Kidney epithelial cell (primary cell): ENCODE measurements at regions not wholly inside any gene's neighbourhood (a gene's known extent, or its start where the extent isn't known, plus 50 kb on each side); places are given as distances from the start of the nearest gene placed in this dataset.
A peak's percentile ranks its signal among the peaks of the same experiment; 100 is the strongest.

Source experiments
- DNase-seq: peaks from one replicate; pipeline ENCODE4 v3.0.0-alpha.2; 2010; ENCODE audit warnings: low read depth
- H3K27me3 ChIP-seq: 2 replicates; pipeline ENCODE4 v1.6.0; 2011; ENCODE audit warnings: low read length; ENCODE audit not compliant: control insufficient read depth, insufficient read depth
- H3K36me3 ChIP-seq: 2 replicates; pipeline ENCODE4 v1.5.1; 2011; ENCODE audit warnings: low read length; ENCODE audit not compliant: control insufficient read depth, insufficient read depth
- H3K4me3 ChIP-seq: 2 replicates; pipeline ENCODE4 v1.5.1; 2011; ENCODE audit warnings: low read depth, mild to moderate bottlenecking, control low read depth, low read length
- TF ChIP-seq, protein P1 (sequence below): IDR thresholded peaks from 2 replicates; pipeline ENCODE4 v1.5.1; 2011; ENCODE audit warnings: mild to moderate bottlenecking, moderate library complexity, low read length, control low read depth, inconsistent platforms; ENCODE audit not compliant: insufficient read depth, poor library complexity, severe bottlenecking

DNA sequence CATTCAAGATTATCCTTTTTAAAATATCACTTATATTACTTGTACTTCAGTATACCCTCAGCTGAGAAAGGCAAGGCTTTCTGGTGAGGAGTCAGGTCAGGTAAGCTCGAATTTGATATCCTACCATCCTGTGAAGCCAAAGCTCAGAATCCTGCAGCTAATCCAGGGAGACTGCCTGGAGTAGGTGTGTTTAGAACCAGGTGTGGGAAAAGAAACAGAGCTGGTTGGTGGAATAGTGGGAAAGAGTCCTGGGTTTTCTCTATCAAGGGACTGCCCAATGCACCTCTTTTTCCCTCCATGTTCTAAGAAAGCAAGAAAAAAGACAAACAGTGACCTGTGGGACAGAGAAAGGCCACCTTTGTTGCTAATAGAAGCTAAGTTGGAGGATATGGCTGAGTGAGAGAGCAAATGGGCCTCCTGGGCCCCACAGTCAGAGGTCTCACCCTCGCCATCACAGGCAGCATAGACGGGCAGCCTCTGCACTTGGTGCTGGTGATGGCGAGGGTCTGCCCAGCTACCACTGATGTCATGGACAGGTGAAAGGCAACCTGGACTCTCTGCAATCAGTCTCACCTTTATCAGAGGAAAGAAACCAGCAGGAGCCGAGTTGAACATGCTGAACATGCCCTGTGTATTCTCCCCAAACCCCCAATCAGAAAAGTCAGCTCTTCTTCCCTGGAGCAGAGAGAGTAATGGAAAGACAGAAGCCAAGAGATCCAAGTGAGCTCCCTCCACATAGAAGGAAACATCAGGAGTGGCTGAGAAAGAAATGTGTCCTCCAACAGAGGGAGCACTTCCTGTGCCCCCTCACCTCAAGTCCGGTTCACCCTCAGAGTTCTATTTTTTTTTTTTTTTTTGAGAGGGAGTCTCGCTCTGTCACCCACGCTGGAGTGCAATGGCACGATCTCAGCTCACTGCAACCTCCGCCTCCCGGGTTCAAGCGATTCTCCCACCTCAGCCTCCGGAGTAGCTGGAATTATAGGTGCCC, 491.3 kb downstream of the BUD13 start:
- DNase-seq, result no peak
- H3K4me3 ChIP-seq, result no peak overlapping the region
- peaks cover 4% of the 10 kb centered on the region for H3K27me3 ChIP-seq
- TF ChIP-seq, protein P1, sequence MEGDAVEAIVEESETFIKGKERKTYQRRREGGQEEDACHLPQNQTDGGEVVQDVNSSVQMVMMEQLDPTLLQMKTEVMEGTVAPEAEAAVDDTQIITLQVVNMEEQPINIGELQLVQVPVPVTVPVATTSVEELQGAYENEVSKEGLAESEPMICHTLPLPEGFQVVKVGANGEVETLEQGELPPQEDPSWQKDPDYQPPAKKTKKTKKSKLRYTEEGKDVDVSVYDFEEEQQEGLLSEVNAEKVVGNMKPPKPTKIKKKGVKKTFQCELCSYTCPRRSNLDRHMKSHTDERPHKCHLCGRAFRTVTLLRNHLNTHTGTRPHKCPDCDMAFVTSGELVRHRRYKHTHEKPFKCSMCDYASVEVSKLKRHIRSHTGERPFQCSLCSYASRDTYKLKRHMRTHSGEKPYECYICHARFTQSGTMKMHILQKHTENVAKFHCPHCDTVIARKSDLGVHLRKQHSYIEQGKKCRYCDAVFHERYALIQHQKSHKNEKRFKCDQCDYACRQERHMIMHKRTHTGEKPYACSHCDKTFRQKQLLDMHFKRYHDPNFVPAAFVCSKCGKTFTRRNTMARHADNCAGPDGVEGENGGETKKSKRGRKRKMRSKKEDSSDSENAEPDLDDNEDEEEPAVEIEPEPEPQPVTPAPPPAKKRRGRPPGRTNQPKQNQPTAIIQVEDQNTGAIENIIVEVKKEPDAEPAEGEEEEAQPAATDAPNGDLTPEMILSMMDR, result no peak
- no peaks in the 10 kb centered on the region for H3K36me3 ChIP-seq

DNA sequence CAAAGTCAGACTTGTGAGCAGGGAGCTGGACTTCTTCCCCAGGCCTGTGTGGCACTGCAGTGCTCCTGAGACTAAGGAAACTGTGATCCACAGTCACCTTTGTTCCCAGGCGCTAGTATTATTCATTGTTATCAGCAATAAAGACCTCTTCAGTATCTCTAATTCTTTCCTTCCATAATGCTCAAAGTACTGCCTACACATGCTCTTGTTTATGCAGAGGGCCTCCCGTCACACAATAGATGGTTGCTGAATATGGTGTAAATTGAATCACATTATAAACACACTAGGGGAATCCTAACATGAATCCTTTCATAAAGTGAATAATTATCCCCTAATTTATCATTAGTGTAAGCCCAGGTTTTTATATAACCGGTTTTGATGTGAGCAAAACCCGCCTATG, 493.3 kb downstream of the BUD13 start:
- no peak for DNase-seq

DNA sequence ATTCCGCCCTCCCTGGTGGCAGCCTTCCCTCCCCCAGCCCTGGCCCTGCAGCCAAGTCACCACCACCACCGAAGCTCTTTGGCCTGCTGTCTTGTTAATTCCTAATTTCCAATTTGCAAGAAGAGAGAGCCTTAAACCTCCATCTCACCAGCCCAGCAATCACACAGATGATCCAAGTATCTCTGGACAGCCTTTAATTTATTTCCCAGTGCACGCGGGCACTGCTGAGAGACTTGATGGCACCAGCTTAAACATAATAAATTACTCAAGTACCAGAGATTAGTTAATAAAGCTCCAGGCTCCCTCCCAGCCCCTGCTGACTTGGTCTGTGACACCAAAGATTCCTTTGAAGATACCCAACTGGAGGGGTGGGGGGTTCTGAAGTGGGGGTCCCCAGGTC, 494.7 kb downstream of the BUD13 start:
- TF ChIP-seq, protein P1, result no peak
- H3K27me3 ChIP-seq, result peaks cover 12% of the 10 kb centered on the region
- no peak overlapping the region for H3K4me3 ChIP-seq
- H3K36me3 ChIP-seq, result no peaks in the 10 kb centered on the region
- DNase-seq, result no peak

More for the DNA sequence above, 493.3 kb downstream of the BUD13 start:
- TF ChIP-seq, protein P1, result no peak
- H3K36me3 ChIP-seq, result no peaks in the 10 kb centered on the region
- H3K4me3 ChIP-seq, result no peak overlapping the region
- H3K27me3 ChIP-seq, result peaks cover 4% of the 10 kb centered on the region

DNA sequence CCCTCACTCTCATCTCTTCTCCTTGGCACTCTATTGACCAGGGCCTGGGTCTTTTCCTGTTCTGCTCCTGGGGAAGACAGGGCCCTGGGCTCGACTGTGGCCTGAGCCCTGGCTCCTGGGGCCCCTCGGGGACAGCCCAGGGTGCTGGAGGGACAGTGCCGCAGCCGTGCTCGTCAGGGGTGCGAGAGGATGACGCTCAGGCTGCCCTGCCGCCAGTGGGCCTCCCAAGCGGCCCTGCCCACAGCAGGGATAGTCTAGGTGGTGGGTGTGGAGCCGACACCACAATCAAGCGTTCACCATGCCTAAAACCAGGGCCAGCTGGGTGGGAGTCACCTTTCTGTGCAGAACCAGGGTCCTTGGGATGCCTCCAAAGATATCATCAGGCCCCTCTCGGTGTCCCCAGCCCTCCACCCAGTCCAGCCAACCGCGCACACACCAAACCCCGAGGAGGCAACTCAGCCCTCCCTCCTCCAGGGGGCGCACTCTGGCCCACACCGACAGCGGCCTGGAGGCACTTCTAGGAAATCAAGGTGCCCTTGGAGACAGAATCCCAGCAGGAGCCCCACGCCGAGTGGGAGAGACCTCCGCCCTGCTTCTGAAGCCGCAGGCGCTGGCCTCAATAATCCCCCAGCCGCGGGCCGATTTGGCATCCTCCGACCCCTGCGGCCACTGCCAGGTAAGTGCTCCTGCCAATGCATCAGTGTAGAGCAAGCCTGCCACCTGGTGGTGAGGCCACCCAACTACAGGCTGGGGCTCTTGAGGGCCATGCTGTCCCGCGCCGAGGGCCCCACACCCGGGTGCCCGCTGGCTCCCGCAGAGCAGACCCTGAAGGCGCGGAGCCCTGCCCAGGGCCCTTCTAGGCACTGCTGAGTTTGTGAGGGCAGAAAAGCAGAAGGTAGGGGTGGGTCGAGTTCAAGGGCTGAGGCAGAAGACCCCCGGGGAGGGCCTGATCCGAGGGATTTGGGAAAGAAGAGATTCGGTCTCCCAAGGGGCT, 496.4 kb downstream of the BUD13 start:
- peaks cover 18% of the 10 kb centered on the region for H3K27me3 ChIP-seq
- H3K4me3 ChIP-seq, result peak overlapping the region; percentile 34
- DNase-seq, result peak; percentile 18
- TF ChIP-seq, protein P1, result peak; percentile 84
- H3K36me3 ChIP-seq, result no peaks in the 10 kb centered on the region

DNA sequence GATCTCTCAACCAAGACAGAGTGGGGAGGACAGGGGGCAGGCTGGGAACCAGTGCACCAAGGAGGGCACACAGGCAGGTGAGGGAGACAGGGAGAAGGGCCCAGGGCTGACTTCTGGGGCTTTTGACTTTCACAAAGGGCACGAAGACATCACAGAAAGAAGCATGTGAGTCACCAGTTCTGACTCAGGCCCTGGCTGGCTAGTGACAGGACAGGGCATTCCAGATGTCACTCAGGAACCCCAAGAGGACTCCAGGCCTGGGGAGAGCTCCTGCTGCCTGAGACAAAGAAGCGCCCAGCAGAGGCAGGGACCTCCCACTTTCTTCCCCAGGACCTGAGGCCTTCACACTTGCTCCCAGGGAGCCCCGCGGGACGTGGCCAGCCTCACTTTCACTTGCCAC, 497.2 kb downstream of the BUD13 start:
- TF ChIP-seq, protein P1, result no peak
- peak; percentile 10 for DNase-seq

More for the DNA sequence above, 497.2 kb downstream of the BUD13 start:
- no peaks in the 10 kb centered on the region for H3K36me3 ChIP-seq
- peaks cover 19% of the 10 kb centered on the region for H3K27me3 ChIP-seq
- no peak overlapping the region for H3K4me3 ChIP-seq
